ENCODE measurements at regions not wholly inside any gene's neighbourhood (a gene's known extent, or its start where the extent isn't known, plus 50 kb on each side); places are given as distances from the start of the nearest gene placed in this dataset.

DNA sequence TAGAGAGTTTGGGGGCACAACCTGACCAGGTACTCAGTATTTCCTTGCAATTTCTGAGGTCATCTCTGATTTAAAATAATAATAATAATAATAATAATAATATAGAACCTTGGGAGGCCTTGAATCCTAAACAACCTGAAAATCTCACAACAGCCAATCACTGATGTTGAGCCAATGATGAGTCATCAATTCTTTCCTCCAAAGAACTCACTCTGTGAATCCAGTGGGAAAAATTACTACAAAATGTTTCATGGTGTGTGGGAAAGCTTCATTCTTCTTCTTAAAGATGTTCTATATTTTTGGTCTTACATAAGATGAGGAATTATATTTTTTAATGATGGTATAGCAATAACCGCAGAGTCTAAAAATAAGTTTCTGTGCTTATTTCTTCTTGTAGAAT is 594.6 kb downstream of the EFNB2 start:
- H3K79me1 ChIP-seq (ENCODE audit: low read depth in 1 of 2, low read length in 2 of 2) = no peaks in the 10 kb centered on the region

More for the DNA sequence above, 594.6 kb downstream of the EFNB2 start:
- intact Hi-C loops (cut with micrococcal nuclease) (loop anchor here (1.0 kb wide), 1 partner anchor 134 kb away; no protein-coding TSS in a partner anchor), in situ Hi-C loops (cut with MboI; ENCODE audit: low sequenced_read_pairs) (no loop called here), dilution Hi-C loops (cut with HindIII; ENCODE audit: low sequenced_read_pairs, unreplicated experiment) (no loop called here)
- Histone ChIP-seq H3K14ac (replicated peaks; ENCODE audit: low read depth, low read length) (no peak overlapping the region), H3K23ac (ENCODE audit: low read depth, low read length) (no peak overlapping the region), H3K4ac (ENCODE audit: low read depth, low read length) (no peak overlapping the region), H4K8ac (ENCODE audit: low read depth in 2 of 2, low read length in 2 of 2) (no peak overlapping the region), H3K56ac (ENCODE audit: extremely low read depth, insufficient read depth, low read length) (no peak overlapping the region), H3K4me1 (ENCODE audit: control insufficient read depth, insufficient read depth, low read length) (no peaks in the 10 kb centered on the region), H2AK9ac (replicated peaks; ENCODE audit: low read depth, low read length, poor library complexity) (no peak overlapping the region), H3K9me1 (ENCODE audit: insufficient read depth, low read length) (no peaks in the 10 kb centered on the region), H3K9me3 (ENCODE audit: control insufficient read depth, insufficient read depth, low read length) (no peaks in the 10 kb centered on the region), H3K36me3 (ENCODE audit: control insufficient read depth, insufficient read depth, low read length) (no peaks in the 10 kb centered on the region), H3K9ac (ENCODE audit: low read depth, low read length) (no peak overlapping the region), H4K20me1 (ENCODE audit: insufficient read depth, low read length) (no peaks in the 10 kb centered on the region), H3K4me2 (ENCODE audit: low read depth, low read length) (no peak overlapping the region), H3K4me3 (ENCODE audit: insufficient read depth, low read depth, low read length) (no peak overlapping the region), H4K5ac (ENCODE audit: low read depth, low read length) (no peak overlapping the region), H2BK20ac (ENCODE audit: low read depth, low read length) (no peak overlapping the region), H2BK15ac (ENCODE audit: low read depth, low read length) (no peak overlapping the region), H2BK5ac (ENCODE audit: low read depth, low read length, poor library complexity, severe bottlenecking) (no peak overlapping the region), H3K27me3 (ENCODE audit: control insufficient read depth, insufficient read depth, low read length) (no peaks in the 10 kb centered on the region), H2AK5ac (ENCODE audit: low read depth, low read length) (no peak overlapping the region), H2BK120ac (ENCODE audit: low read depth, low read length) (no peak overlapping the region), H3K18ac (ENCODE audit: low read depth, low read length) (no peak overlapping the region), H2AFZ (replicated peaks; ENCODE audit: low read length, poor library complexity) (no peak overlapping the region), H4K91ac (ENCODE audit: insufficient read depth, low read depth, low read length) (no peak overlapping the region), H3K27ac (ENCODE audit: insufficient read depth, low read length) (no peak overlapping the region)
- DNase-seq (no peak), ATAC-seq (ENCODE audit: low read depth) (no peak)
- no peak for TF ChIP-seq MAZ (IDR thresholded peaks at IDR 0.05; ENCODE audit: borderline replicate concordance, low read depth, low read length)
- TF ChIP-seq RAD21 (IDR thresholded peaks at IDR 0.05; ENCODE audit: low read length) = no peak
- TF ChIP-seq MAFK (IDR thresholded peaks at IDR 0.05; ENCODE audit: low read depth, low read length) = peak; percentile 75
- no peak for TF ChIP-seq SMC3 (IDR thresholded peaks at IDR 0.05; ENCODE audit: low read depth, low read length)
- TF ChIP-seq ELK1 (IDR thresholded peaks at IDR 0.05; ENCODE audit: borderline replicate concordance, low read depth, low read length) = no peak
- ChIA-PET CTCF (interaction anchor here (0.6 kb wide), 1 partner anchor 16 kb away, joined by 3 read pairs; no protein-coding TSS in a partner anchor), POLR2A (ENCODE audit: unreplicated experiment) (no interaction called here)
- no TSS peak for BruUV-seq (replicated peaks)
- no CpG with 5 or more reads among the region's 1 CpG for WGBS, 2 experiments (ENCODE audit: extremely low coverage in 2 of 2, insufficient read length in 1 of 2)

All from IMR-90 (cell line).